ENCODE measurements at regions not wholly inside any gene's neighbourhood (a gene's known extent, or its start where the extent isn't known, plus 50 kb on each side); places are given as distances from the start of the nearest gene placed in this dataset.

DNA sequence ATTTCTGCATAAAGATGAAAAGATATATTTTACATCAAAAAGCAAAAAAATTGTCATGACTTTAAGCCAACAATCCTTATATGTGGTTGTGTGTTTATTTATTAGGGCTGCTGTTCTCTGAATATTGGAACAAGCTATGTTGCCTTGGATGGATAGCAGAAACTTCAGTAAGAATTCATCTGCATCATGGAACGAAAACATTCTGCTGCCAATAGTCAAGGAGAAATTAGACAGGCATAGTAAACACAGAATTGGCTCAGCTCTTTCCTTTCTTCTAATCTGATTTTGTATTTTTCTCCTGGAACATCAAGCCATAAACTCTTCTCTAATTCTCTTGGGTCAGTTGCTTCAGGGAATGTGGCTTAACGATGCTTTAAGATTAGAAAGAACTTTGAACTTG is 1257.0 kb downstream of the NLGN4X start:
- Mint-ChIP-seq H3K4me3 (no peak overlapping the region), H3K36me3 (no peaks in the 10 kb centered on the region), H3K27ac (no peak overlapping the region), H3K27me3 (no peaks in the 10 kb centered on the region), H3K4me1 (no peaks in the 10 kb centered on the region), H3K9me3 (peaks cover 3 to 5% of the 10 kb centered on the region in 2 donors)
- ATAC-seq (replicated peaks): no peak
- DNase-seq: no peak

DNA sequence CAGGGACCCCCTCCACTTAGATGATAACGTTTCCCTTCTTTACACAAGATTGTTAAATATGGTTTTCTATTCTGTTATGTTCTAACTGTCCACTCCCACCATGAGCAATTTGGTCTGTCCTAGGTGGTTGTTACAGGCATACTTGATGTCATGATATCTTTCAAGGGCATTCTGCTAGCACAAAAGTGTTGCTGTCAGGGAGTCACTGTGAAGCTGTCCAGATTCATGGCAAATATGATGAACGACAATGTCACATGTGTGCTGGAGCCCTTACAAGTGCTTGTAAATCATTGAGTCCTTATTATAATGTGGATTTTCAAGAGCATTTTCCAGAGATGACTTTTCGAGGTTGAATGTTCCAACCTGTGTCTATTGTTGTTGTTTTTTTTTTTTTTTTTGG is 1250.7 kb upstream of the PRKX start:
- Mint-ChIP-seq H3K27ac (no peak overlapping the region), H3K4me3 (no peak overlapping the region), H3K27me3 (no peaks in the 10 kb centered on the region), H3K4me1 (no peaks in the 10 kb centered on the region), H3K9me3 (peaks cover 1 to 4% of the 10 kb centered on the region in 2 donors), H3K36me3 (no peaks in the 10 kb centered on the region)
- DNase-seq (no peak), ATAC-seq (replicated peaks) (no peak)

- no peak overlapping the region for H3K27ac Mint-ChIP-seq
- no peaks in the 10 kb centered on the region for H3K36me3 Mint-ChIP-seq
- DNase-seq: no peak
- no peak overlapping the region for H3K4me3 Mint-ChIP-seq
- H3K27me3 Mint-ChIP-seq: no peaks in the 10 kb centered on the region
- peaks cover under 1 to 4% of the 10 kb centered on the region in 2 donors for H3K9me3 Mint-ChIP-seq
- ATAC-seq (replicated peaks): no peak
- H3K4me1 Mint-ChIP-seq: no peaks in the 10 kb centered on the region
These were observed 1250.0 kb upstream of the PRKX start for GRCh38 chrX:4963432-4963831.

GRCh38 chrX:4944767-4945166 is 1231.3 kb upstream of the PRKX start:
- Mint-ChIP-seq H3K36me3 (no peaks in the 10 kb centered on the region), H3K4me3 (no peak overlapping the region)

DNA sequence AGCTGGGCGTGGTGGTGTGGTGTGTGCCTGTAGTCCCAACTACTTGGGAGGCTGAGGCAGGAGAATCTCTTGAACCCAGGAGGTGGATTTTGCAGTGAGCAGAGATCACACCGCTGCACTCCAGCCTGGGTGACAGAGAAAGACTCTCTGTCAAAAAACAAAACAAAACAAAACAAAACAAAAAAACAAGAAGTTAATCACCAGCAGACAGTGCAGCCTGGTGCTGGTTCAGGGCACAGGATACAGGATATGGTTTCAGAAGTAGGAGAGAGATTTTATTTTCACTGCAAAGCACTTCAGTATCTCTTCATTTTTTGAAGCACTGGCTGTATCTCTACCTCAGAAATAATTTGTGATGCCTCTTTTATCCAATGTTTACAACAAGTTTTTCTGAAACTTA is 1222.9 kb upstream of the PRKX start:
- peak overlapping the region; percentile 79 for H3K27ac Mint-ChIP-seq
- peaks cover 14 to 15% of the 10 kb centered on the region in 2 donors for H3K4me1 Mint-ChIP-seq

More at GRCh38 chrX:4944767-4945166, 1231.3 kb upstream of the PRKX start:
- no peak for DNase-seq
- Mint-ChIP-seq H3K4me1 (no peaks in the 10 kb centered on the region), H3K27me3 (no peaks in the 10 kb centered on the region), H3K9me3 (no peaks in the 10 kb centered on the region), H3K27ac (no peak overlapping the region)
- no peak for ATAC-seq (replicated peaks)

DNA sequence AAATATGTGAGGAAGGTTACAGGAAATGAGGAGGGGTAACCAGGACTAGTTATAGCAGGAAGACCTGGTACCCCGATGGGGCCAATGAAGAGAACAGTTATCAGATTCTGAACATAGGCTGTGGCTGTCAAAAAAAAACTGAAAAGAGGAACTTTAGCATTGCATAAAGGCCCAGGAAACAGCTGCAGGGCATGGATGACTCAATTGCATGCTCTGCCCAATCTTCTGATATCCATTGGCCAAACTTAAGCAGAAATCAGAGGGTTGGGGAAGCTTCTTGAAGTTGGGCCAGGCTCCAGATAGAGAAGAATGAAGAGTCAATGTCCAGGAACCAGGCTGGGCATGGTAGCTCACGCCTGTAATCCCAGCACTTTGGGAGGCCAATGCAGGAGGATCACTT is 1222.4 kb upstream of the PRKX start:
- no peaks in the 10 kb centered on the region for H3K36me3 Mint-ChIP-seq
- H3K4me1 Mint-ChIP-seq: peaks cover 14 to 15% of the 10 kb centered on the region in 2 donors
- H3K4me3 Mint-ChIP-seq: peak overlapping the region; percentile 22 to 62
- DNase-seq (peak; percentile 32), ATAC-seq (replicated peaks) (peak; percentile 95)
- H3K9me3 Mint-ChIP-seq: no peaks in the 10 kb centered on the region
- peak overlapping the region; percentile 79 for H3K27ac Mint-ChIP-seq
- H3K27me3 Mint-ChIP-seq: no peaks in the 10 kb centered on the region

More for the DNA sequence above, 1222.9 kb upstream of the PRKX start:
- no peaks in the 10 kb centered on the region for H3K27me3 Mint-ChIP-seq
- DNase-seq: no peak
- no peaks in the 10 kb centered on the region for H3K9me3 Mint-ChIP-seq
- peak; percentile 55 to 63 for ATAC-seq (replicated peaks)
- peak overlapping the region; percentile 22 to 62 for H3K4me3 Mint-ChIP-seq
- H3K36me3 Mint-ChIP-seq: no peaks in the 10 kb centered on the region

DNA sequence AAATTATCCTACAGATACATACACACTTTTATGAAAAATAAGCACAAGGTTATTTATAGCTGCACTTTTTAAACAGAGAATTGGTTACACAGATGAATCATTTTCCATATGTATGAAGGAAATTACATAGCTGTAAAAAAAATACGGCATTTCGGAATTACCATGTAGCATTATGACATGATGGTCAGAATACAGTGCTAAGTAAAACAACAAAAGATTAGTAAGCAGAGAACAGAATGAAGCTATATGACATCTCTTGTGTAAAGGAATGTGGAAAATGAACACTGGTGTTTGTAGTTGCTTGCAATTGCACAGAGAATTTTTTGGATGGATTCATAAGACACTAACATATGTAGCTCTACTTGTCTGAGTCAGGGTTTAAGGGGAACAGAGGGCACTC is 1222.0 kb upstream of the PRKX start:
- Mint-ChIP-seq H3K4me1 (peaks cover 14 to 15% of the 10 kb centered on the region in 2 donors), H3K9me3 (no peaks in the 10 kb centered on the region), H3K36me3 (peaks cover 0 to 2% of the 10 kb centered on the region in 2 donors), H3K27ac (peak overlapping the region; percentile 79), H3K4me3 (peak overlapping the region; percentile 22 to 62), H3K27me3 (no peaks in the 10 kb centered on the region)
- DNase-seq (no peak), ATAC-seq (replicated peaks) (peak; percentile 48 to 53)

GRCh38 chrX:4932790-4933189 is 1219.3 kb upstream of the PRKX start:
- H3K27ac Mint-ChIP-seq: no peak overlapping the region
- DNase-seq (no peak), ATAC-seq (replicated peaks) (no peak)
- H3K9me3 Mint-ChIP-seq: no peaks in the 10 kb centered on the region
- no peak overlapping the region for H3K4me3 Mint-ChIP-seq
- peaks cover 0 to 2% of the 10 kb centered on the region in 2 donors for H3K36me3 Mint-ChIP-seq
- no peaks in the 10 kb centered on the region for H3K27me3 Mint-ChIP-seq
- H3K4me1 Mint-ChIP-seq: peaks cover 14 to 15% of the 10 kb centered on the region in 2 donors

DNA sequence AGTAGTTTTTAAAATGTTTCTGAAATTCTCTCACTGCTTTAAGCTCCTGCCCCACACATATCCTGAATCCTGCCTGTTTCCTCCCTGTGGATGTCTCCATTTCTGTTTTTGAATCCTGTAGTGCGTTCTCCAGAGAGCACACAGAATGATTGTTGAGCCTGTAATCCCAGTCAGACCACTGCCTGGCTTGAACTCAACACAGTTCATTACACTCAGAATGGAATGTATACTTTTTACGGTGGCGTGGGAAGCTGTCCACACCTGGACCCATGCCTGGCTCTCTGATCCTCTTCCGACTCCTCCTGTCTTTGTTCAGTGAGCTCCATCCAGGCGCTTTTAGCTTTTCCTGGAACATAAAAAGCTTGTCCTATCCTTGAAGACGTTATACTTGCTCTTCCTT is 1217.0 kb upstream of the PRKX start:
- Mint-ChIP-seq H3K9me3 (no peaks in the 10 kb centered on the region), H3K4me3 (no peak overlapping the region), H3K36me3 (peaks cover 0 to 2% of the 10 kb centered on the region in 2 donors), H3K4me1 (peaks cover 2 to 5% of the 10 kb centered on the region in 2 donors), H3K27ac (peak overlapping the region; percentile 59), H3K27me3 (no peaks in the 10 kb centered on the region)
- ATAC-seq (replicated peaks) (no peak), DNase-seq (no peak)

GRCh38 chrX:4925911-4926310 is 1212.5 kb upstream of the PRKX start:
- Mint-ChIP-seq H3K4me1 (no peaks in the 10 kb centered on the region), H3K9me3 (peaks cover under 1% of the 10 kb centered on the region in 2 donors), H3K36me3 (peaks cover 0 to 2% of the 10 kb centered on the region in 2 donors), H3K4me3 (no peak overlapping the region), H3K27me3 (no peaks in the 10 kb centered on the region), H3K27ac (no peak overlapping the region)
- DNase-seq (no peak), ATAC-seq (replicated peaks) (no peak)

DNA sequence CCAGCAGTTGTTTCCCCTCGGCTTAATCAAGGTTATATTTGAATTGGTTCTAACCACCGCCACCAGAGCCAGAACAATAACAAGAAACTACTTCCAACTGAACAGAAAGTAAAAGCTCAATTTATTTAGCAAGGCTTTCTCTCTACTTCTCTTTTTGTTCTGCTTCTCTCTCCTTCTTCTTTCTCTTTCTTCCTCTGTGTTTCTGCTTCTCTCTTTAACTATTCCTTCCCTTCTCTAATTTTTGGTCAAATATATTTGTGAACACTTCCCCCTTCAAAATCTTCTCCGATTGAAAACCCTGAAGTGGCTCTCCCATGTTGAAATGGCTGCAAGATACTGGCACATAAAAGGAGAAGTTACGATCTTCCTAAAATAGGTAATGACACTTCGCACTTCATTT is 1195.9 kb upstream of the PRKX start:
- Mint-ChIP-seq H3K9me3 (no peaks in the 10 kb centered on the region), H3K4me1 (peaks cover 0 to 4% of the 10 kb centered on the region in 2 donors), H3K27me3 (no peaks in the 10 kb centered on the region), H3K4me3 (peak overlapping the region; percentile 77 to 79), H3K36me3 (no peaks in the 10 kb centered on the region), H3K27ac (peak overlapping the region; percentile 43)
- DNase-seq: no peak
- no peak for ATAC-seq (replicated peaks)

DNA sequence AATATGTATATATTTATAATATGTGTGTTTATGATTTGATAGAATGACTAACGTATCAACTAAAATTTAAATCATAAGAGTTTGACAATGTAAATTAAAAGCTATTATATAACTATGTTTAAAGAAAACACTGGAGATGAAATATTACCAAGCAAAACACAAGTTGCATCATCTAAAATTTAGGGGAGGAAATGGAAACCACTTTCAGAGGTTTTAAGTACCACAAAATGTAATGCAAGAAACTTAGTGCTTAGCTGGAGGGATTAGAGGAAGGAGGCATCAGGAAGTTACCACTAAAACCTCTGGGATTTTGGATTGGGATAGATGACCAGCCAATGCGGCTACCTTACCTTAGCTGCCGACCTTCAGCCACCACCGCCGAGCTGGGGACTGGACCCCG is 1192.1 kb upstream of the PRKX start:
- DNase-seq: no peak
- peaks cover 0 to 4% of the 10 kb centered on the region in 2 donors for H3K9me3 Mint-ChIP-seq
- H3K36me3 Mint-ChIP-seq: no peaks in the 10 kb centered on the region
- H3K4me3 Mint-ChIP-seq: no peak overlapping the region
- peaks cover 2 to 15% of the 10 kb centered on the region in 2 donors for H3K4me1 Mint-ChIP-seq
- H3K27me3 Mint-ChIP-seq: no peaks in the 10 kb centered on the region
- ATAC-seq (replicated peaks): no peak
- H3K27ac Mint-ChIP-seq: no peak overlapping the region

GRCh38 chrX:4881277-4881676 is 1167.8 kb upstream of the PRKX start:
- no peaks in the 10 kb centered on the region for H3K27me3 Mint-ChIP-seq
- no peak overlapping the region for H3K27ac Mint-ChIP-seq
- ATAC-seq (replicated peaks) (no peak), DNase-seq (no peak)
- peaks cover 0 to 5% of the 10 kb centered on the region in 2 donors for H3K9me3 Mint-ChIP-seq
- no peak overlapping the region for H3K4me3 Mint-ChIP-seq
- no peaks in the 10 kb centered on the region for H3K36me3 Mint-ChIP-seq
- no peaks in the 10 kb centered on the region for H3K4me1 Mint-ChIP-seq

DNA sequence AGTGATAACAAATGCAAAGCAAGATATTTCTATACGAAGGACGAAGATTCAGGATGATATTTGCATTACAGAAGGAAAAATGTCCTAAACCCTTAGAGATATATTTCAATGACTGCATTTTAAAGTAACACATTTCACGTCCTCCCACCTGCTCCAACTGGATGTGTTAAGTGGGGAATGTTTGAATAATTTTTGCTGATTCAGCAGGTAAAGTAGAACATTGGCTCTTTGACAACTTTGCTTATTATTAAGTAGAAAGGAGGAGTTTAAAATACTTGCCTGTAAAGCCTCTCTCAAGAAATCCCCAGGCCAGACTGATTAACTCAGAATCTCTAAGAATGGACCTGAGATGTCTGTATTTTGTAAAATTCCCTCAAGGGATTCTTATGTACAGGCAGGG is 1165.2 kb upstream of the PRKX start:
- Mint-ChIP-seq H3K36me3 (no peaks in the 10 kb centered on the region), H3K27ac (no peak overlapping the region), H3K4me3 (no peak overlapping the region), H3K4me1 (no peaks in the 10 kb centered on the region), H3K27me3 (no peaks in the 10 kb centered on the region), H3K9me3 (peaks cover 0 to 10% of the 10 kb centered on the region in 2 donors)
- ATAC-seq (replicated peaks) (no peak), DNase-seq (no peak)

DNA sequence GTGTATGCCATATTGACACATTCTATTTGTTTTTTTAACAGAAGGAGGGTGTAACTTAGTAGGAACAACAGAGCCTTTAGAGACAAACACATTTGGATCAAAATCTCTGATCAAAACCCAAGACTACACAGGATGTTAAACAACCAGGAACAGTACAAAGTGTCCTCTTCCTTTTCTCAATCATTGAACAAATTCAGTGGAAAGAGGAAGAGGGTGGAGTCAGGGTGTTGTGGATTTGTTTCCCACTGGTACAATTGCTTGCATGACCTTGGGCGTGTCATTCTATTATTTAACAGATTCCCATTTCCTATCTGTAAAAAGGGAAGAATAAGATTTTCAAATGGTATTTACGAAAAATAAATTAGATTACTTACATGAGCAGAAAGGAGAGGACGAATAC is 1162.8 kb upstream of the PRKX start:
- Mint-ChIP-seq H3K27ac (no peak overlapping the region), H3K9me3 (peaks cover 0 to 12% of the 10 kb centered on the region in 2 donors), H3K4me1 (no peaks in the 10 kb centered on the region), H3K27me3 (no peaks in the 10 kb centered on the region), H3K36me3 (no peaks in the 10 kb centered on the region), H3K4me3 (no peak overlapping the region)
- ATAC-seq (replicated peaks) (no peak), DNase-seq (no peak)

DNA sequence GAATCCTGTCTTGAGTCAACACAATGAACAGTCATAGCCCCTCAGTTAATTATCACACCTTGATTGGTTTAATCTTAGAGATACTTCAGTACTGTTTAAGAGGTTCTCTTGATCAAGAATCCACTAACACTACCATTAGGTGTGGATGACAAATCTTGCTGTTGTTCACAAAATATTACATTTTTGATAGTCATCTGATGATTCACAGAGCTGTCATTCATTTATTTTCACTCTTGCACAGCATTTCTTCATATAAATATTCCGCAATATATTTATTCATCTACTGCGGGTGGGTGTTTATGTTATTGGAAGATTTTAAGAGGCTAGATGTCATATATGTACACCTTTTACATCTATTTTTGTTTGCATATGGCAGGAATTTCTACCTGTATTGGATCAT is 1138.1 kb upstream of the PRKX start:
- no peaks in the 10 kb centered on the region for H3K27me3 Mint-ChIP-seq
- no peaks in the 10 kb centered on the region for H3K4me1 Mint-ChIP-seq
- no peak overlapping the region for H3K4me3 Mint-ChIP-seq
- no peak for ATAC-seq (replicated peaks)
- H3K27ac Mint-ChIP-seq: no peak overlapping the region
- no peak for DNase-seq
- H3K36me3 Mint-ChIP-seq: no peaks in the 10 kb centered on the region
- no peaks in the 10 kb centered on the region for H3K9me3 Mint-ChIP-seq
